IMR-90 (cell line): ENCODE measurements at regions not wholly inside any gene's neighbourhood (a gene's known extent, or its start where the extent isn't known, plus 50 kb on each side); places are given as distances from the start of the nearest gene placed in this dataset.

Experiments
- ATAC-seq: fragments of 200-7000 bp; cut with Tn5 transposase; 2 replicates; pipeline ENCODE4 v1.9.1; 2020; ENCODE audit warnings: low read depth, mild to moderate bottlenecking, moderate library complexity
- BruUV-seq: library from RNA; stranded (reverse); fragments of 400-500 nt; replicated peaks from 2 replicates; lab custom pipeline; 2021; lab: Mats Ljungman, UMichigan
- CTCF ChIA-PET: fragments of 300-600 bp; formaldehyde crosslinking; extraction: SDS; loops from one replicate; lab custom pipeline; 2021; ENCODE audit warnings: antibody characterized with exemption; lab: Yijun Ruan, JAX
- POLR2A ChIA-PET: fragments of 300-600 bp; sonication (Branson Sonifier 250); formaldehyde crosslinking; loops from one replicate; lab custom pipeline; 2022; ENCODE audit warnings: antibody characterized with exemption; ENCODE audit not compliant: unreplicated experiment; lab: Charles Lee
- DNase-seq: peaks from one replicate; pipeline ENCODE4 v3.0.0; 2013
- H2AFZ ChIP-seq: replicated peaks from 2 replicates; pipeline ENCODE3; 2013; ENCODE audit warnings: low read length, mild to moderate bottlenecking; ENCODE audit not compliant: poor library complexity
- H2AK5ac ChIP-seq: 2 replicates; pipeline ENCODE4 v1.6.1; 2013; ENCODE audit warnings: low read depth, low read length, inconsistent platforms
- H2AK9ac ChIP-seq: replicated peaks from 2 replicates; pipeline ENCODE3; 2013; ENCODE audit warnings: mild to moderate bottlenecking, low read depth, low read length, moderate library complexity; ENCODE audit not compliant: poor library complexity
- H2BK120ac ChIP-seq: 2 replicates; pipeline ENCODE4 v1.6.1; 2013; ENCODE audit warnings: low read depth, low read length, inconsistent platforms
- H2BK15ac ChIP-seq: 3 replicates; pipeline ENCODE4 v1.6.1; 2013; ENCODE audit warnings: low read depth, low read length, inconsistent platforms
- H2BK20ac ChIP-seq: 2 replicates; pipeline ENCODE4 v1.6.1; 2013; ENCODE audit warnings: low read depth, mild to moderate bottlenecking, inconsistent platforms, low read length, moderate library complexity
- H2BK5ac ChIP-seq: 2 replicates; pipeline ENCODE4 v1.6.1; 2013; ENCODE audit warnings: mild to moderate bottlenecking, low read depth, low read length, inconsistent platforms; ENCODE audit not compliant: poor library complexity, severe bottlenecking
- H3K14ac ChIP-seq: replicated peaks from 2 replicates; pipeline ENCODE4 v1.6.1; 2013; ENCODE audit warnings: low read depth, low read length, inconsistent platforms
- H3K18ac ChIP-seq: 2 replicates; pipeline ENCODE4 v1.6.1; 2013; ENCODE audit warnings: low read depth, low read length, control low read depth
- H3K23ac ChIP-seq: 2 replicates; pipeline ENCODE4 v1.6.1; 2013; ENCODE audit warnings: low read depth, low read length, inconsistent platforms
- H3K27ac ChIP-seq: 2 replicates; pipeline ENCODE4 v1.5.1; 2013; ENCODE audit warnings: mild to moderate bottlenecking, control low read depth, low read length; ENCODE audit not compliant: insufficient read depth
- H3K27me3 ChIP-seq: 2 replicates; pipeline ENCODE4 v1.6.1; 2013; ENCODE audit warnings: low read length; ENCODE audit not compliant: control insufficient read depth, insufficient read depth
- H3K36me3 ChIP-seq: 2 replicates; pipeline ENCODE4 v1.6.1; 2013; ENCODE audit warnings: low read length, mixed read lengths; ENCODE audit not compliant: control insufficient read depth, insufficient read depth
- H3K4ac ChIP-seq: 2 replicates; pipeline ENCODE4 v1.6.1; 2013; ENCODE audit warnings: low read depth, low read length, inconsistent platforms
- H3K4me1 ChIP-seq: 2 replicates; pipeline ENCODE4 v1.6.1; 2013; ENCODE audit warnings: low read length, mixed read lengths; ENCODE audit not compliant: control insufficient read depth, insufficient read depth
- H3K4me2 ChIP-seq: 2 replicates; pipeline ENCODE4 v1.6.1; 2013; ENCODE audit warnings: low read depth, mild to moderate bottlenecking, control low read depth, low read length, moderate library complexity
- H3K4me3 ChIP-seq: 2 replicates; pipeline ENCODE4 v1.5.1; 2013; ENCODE audit warnings: low read depth, mild to moderate bottlenecking, control low read depth, low read length, moderate library complexity; ENCODE audit not compliant: insufficient read depth
- H3K56ac ChIP-seq: 2 replicates; pipeline ENCODE4 v1.6.1; 2013; ENCODE audit warnings: low read length, inconsistent platforms; ENCODE audit not compliant: insufficient read depth; ENCODE audit errors: extremely low read depth
- H3K79me1 ChIP-seq, 2 experiments: 2 replicates each; pipeline ENCODE4 v1.6.1; 2013; ENCODE audit warnings: low read length in 2 of 2, inconsistent platforms in 1 of 2, low read depth in 1 of 2
- H3K9ac ChIP-seq: 2 replicates; pipeline ENCODE4 v1.6.1; 2013; ENCODE audit warnings: low read depth, low read length, control low read depth
- H3K9me1 ChIP-seq: 2 replicates; pipeline ENCODE4 v1.6.1; 2013; ENCODE audit warnings: low read length, inconsistent platforms; ENCODE audit not compliant: insufficient read depth
- H3K9me3 ChIP-seq: 2 replicates; pipeline ENCODE4 v1.6.1; 2013; ENCODE audit warnings: low read length; ENCODE audit not compliant: control insufficient read depth, insufficient read depth
- H4K20me1 ChIP-seq: 2 replicates; pipeline ENCODE4 v1.6.1; 2013; ENCODE audit warnings: low read length, inconsistent platforms; ENCODE audit not compliant: insufficient read depth
- H4K5ac ChIP-seq: 2 replicates; pipeline ENCODE4 v1.6.1; 2013; ENCODE audit warnings: mild to moderate bottlenecking, low read depth, low read length, control low read depth
- H4K8ac ChIP-seq, 2 experiments: 2 replicates each; pipeline ENCODE4 v1.6.1; 2013; ENCODE audit warnings: low read depth in 2 of 2, low read length in 2 of 2, control low read depth in 1 of 2, inconsistent platforms in 1 of 2
- H4K91ac ChIP-seq: 2 replicates; pipeline ENCODE4 v1.6.1; 2013; ENCODE audit warnings: low read depth, low read length, inconsistent platforms; ENCODE audit not compliant: insufficient read depth
- CEBPB ChIP-seq: IDR thresholded peaks from 2 replicates; pipeline ENCODE4 v1.6.1; 2012; ENCODE audit warnings: low read depth, low read length, improper control_type of control experiment
- CHD1 ChIP-seq: IDR thresholded peaks from 2 replicates; pipeline ENCODE4 v1.6.1; 2012; ENCODE audit warnings: low read depth, low read length, improper control_type of control experiment
- FOS ChIP-seq: fragments of 150-350 bp; IDR thresholded peaks from 2 replicates; pipeline ENCODE4 v1.6.1; 2016; ENCODE audit warnings: low read depth, low read length
- MAZ ChIP-seq: IDR thresholded peaks from 2 replicates; pipeline ENCODE4 v1.6.1; 2012; ENCODE audit warnings: low read depth, mild to moderate bottlenecking, low read length, improper control_type of control experiment, moderate library complexity, borderline replicate concordance
- MXI1 ChIP-seq: IDR thresholded peaks from 2 replicates; pipeline ENCODE4 v1.6.1; 2012; ENCODE audit warnings: low read depth, mild to moderate bottlenecking, low read length, moderate library complexity, borderline replicate concordance
- NFE2L2 ChIP-seq: fragments of 150-350 bp; IDR thresholded peaks from 2 replicates; pipeline ENCODE4 v1.6.1; 2016; ENCODE audit warnings: low read depth, mild to moderate bottlenecking, low read length
- RAD21 ChIP-seq: IDR thresholded peaks from 2 replicates; pipeline ENCODE4 v1.6.1; 2012; ENCODE audit warnings: low read length, improper control_type of control experiment
- RCOR1 ChIP-seq: IDR thresholded peaks from 2 replicates; pipeline ENCODE4 v1.6.1; 2012; ENCODE audit warnings: mild to moderate bottlenecking, low read length, improper control_type of control experiment; ENCODE audit not compliant: insufficient replicate concordance
- RFX5 ChIP-seq: IDR thresholded peaks from 2 replicates; pipeline ENCODE4 v1.8.0; 2012; ENCODE audit warnings: low read depth, mild to moderate bottlenecking, low read length, moderate library complexity
- SMC3 ChIP-seq: fragments of 150-350 bp; IDR thresholded peaks from 2 replicates; pipeline ENCODE4 v1.6.1; 2016; ENCODE audit warnings: low read depth, mild to moderate bottlenecking, antibody characterized with exemption, low read length, moderate library complexity
- WGBS, 2 experiments: methylation state at CpG; one replicate each; pipeline versions ENCODE4 v1.1.5 to v1.1.7; 2013; ENCODE audit warnings: missing lambda C conversion rate in 2 of 2; ENCODE audit not compliant: insufficient read length in 1 of 2; ENCODE audit errors: extremely low coverage in 2 of 2; 5-methylcytosine and 5-hydroxymethylcytosine counted together
- dilution Hi-C: fragments of 300-500 bp; cut with HindIII; formaldehyde crosslinking; loops from one replicate; pipeline ENCODE4 v1.14.3; 2018; ENCODE audit warnings: low sequenced_read_pairs; ENCODE audit not compliant: unreplicated experiment
- in situ Hi-C: fragments of 300-500 bp; cut with MboI; formaldehyde crosslinking; loops from 3 replicates; pipeline ENCODE4 v1.14.3; 2019; ENCODE audit warnings: low sequenced_read_pairs, inconsistent platforms, mixed read lengths
- intact Hi-C: fragments of 100-400 bp; cut with micrococcal nuclease; formaldehyde crosslinking; loops from 2 replicates; pipeline ENCODE4 v1.10.0; 2022
- TF ChIP-seq, protein P1 (sequence below): conservative IDR thresholded peaks from 2 replicates; pipeline ENCODE4 v1.5.1; 2012; ENCODE audit warnings: mild to moderate bottlenecking, low read depth, low read length, improper control_type of control experiment

DNA sequence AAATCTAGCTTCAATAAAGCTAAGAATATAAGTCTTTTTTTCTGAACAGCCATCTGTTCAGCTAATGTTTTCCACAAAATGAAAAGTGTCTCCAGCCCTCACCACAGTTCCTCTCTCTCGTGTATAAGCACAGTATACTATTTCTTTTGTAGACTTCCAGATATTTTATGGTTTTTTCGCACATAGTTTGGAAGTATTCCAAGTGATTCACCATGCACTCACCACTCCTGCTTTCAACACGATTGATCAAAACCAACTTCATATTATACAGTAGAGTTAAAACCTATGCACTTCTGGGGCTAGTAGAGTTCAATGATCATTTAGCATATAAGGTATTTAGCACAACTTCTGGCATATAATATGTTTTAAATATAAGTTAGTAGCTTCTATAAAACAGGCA lies 105.8 kb upstream of the DCAF12L1 start:
- Histone ChIP-seq H3K4ac (no peak overlapping the region), H2AFZ (no peak overlapping the region), H3K79me1 (no peaks in the 10 kb centered on the region), H3K36me3 (no peaks in the 10 kb centered on the region), H3K9ac (no peak overlapping the region), H2BK120ac (no peak overlapping the region), H3K4me3 (no peak overlapping the region), H3K23ac (no peak overlapping the region), H4K8ac (no peak overlapping the region), H3K9me3 (no peaks in the 10 kb centered on the region), H3K27ac (no peak overlapping the region), H2AK5ac (no peak overlapping the region), H4K20me1 (no peaks in the 10 kb centered on the region), H2BK15ac (no peak overlapping the region), H4K91ac (no peak overlapping the region), H2AK9ac (no peak overlapping the region), H3K4me2 (no peak overlapping the region), H3K18ac (no peak overlapping the region), H4K5ac (no peak overlapping the region), H3K27me3 (no peaks in the 10 kb centered on the region), H3K9me1 (no peaks in the 10 kb centered on the region), H3K14ac (no peak overlapping the region), H3K4me1 (no peaks in the 10 kb centered on the region), H2BK20ac (no peak overlapping the region), H3K56ac (no peak overlapping the region), H2BK5ac (no peak overlapping the region)
- DNase-seq (no peak), ATAC-seq (no peak)
- CTCF ChIA-PET = no interaction called here
- no CpG with 5 or more reads among the region's 3 CpGs for WGBS, 2 experiments
- dilution Hi-C loops (no loop called here), in situ Hi-C loops (no loop called here), intact Hi-C loops (no loop called here)
- TF ChIP-seq, protein P1, sequence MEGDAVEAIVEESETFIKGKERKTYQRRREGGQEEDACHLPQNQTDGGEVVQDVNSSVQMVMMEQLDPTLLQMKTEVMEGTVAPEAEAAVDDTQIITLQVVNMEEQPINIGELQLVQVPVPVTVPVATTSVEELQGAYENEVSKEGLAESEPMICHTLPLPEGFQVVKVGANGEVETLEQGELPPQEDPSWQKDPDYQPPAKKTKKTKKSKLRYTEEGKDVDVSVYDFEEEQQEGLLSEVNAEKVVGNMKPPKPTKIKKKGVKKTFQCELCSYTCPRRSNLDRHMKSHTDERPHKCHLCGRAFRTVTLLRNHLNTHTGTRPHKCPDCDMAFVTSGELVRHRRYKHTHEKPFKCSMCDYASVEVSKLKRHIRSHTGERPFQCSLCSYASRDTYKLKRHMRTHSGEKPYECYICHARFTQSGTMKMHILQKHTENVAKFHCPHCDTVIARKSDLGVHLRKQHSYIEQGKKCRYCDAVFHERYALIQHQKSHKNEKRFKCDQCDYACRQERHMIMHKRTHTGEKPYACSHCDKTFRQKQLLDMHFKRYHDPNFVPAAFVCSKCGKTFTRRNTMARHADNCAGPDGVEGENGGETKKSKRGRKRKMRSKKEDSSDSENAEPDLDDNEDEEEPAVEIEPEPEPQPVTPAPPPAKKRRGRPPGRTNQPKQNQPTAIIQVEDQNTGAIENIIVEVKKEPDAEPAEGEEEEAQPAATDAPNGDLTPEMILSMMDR = no peak
- no peak for TF ChIP-seq CEBPB
- TF ChIP-seq RAD21 = no peak
- TF ChIP-seq FOS = no peak
- no peak for TF ChIP-seq MXI1
- no peak for TF ChIP-seq RFX5
- no peak for TF ChIP-seq RCOR1
- no peak for TF ChIP-seq SMC3
- TF ChIP-seq NFE2L2 = no peak
- TF ChIP-seq CHD1 = no peak
- TF ChIP-seq MAZ = no peak
- POLR2A ChIA-PET = no interaction called here
- no TSS peak for BruUV-seq
